T follicular helper cell (primary cell): ENCODE measurements at regions not wholly inside any gene's neighbourhood (a gene's known extent, or its start where the extent isn't known, plus 50 kb on each side); places are given as distances from the start of the nearest gene placed in this dataset.
"Not testable (repeated sequence)": the region's sequence is repeated elsewhere in the genome, so short reads cannot be mapped to it uniquely, and the experiment has no call there.

Experiments
- DNase-seq: peaks from one replicate; pipeline ENCODE4 v3.0.0-alpha.2; 2020; ENCODE audit warnings: low read depth

- no peak for DNase-seq
Observed at GRCh38 chr13:111623208-111623607, 302.8 kb downstream of the TEX29 start.

- DNase-seq, result no peak
Observed at GRCh38 chr13:111623743-111624505, 303.5 kb downstream of the TEX29 start.

- DNase-seq, result no peak
Observed at GRCh38 chr13:111625526-111626315, 305.3 kb downstream of the TEX29 start.

- DNase-seq, result no peak
Observed at GRCh38 chr13:111626371-111627305, 306.2 kb downstream of the TEX29 start.

GRCh38 chr13:111627596-111627995, 307.2 kb downstream of the TEX29 start:
- no peak for DNase-seq

- DNase-seq, result no peak
Observed at GRCh38 chr13:111629016-111629415, 308.6 kb downstream of the TEX29 start.

- no peak for DNase-seq
Observed at GRCh38 chr13:111629457-111629856, 309.0 kb downstream of the TEX29 start.

GRCh38 chr13:111629926-111630325, 309.5 kb downstream of the TEX29 start:
- DNase-seq, result no peak

GRCh38 chr13:111630406-111630805, 310.0 kb downstream of the TEX29 start:
- no peak for DNase-seq

- not testable (repeated sequence) for DNase-seq
Observed at GRCh38 chr13:111631271-111631670, 310.8 kb downstream of the TEX29 start.

- DNase-seq, result no peak
Observed at GRCh38 chr13:111632906-111633305, 312.5 kb downstream of the TEX29 start.

GRCh38 chr13:111633401-111633800, 313.0 kb downstream of the TEX29 start:
- no peak for DNase-seq

GRCh38 chr13:111634410-111634809, 314.0 kb downstream of the TEX29 start:
- no peak for DNase-seq

GRCh38 chr13:111636271-111636670, 315.8 kb downstream of the TEX29 start:
- DNase-seq, result no peak

GRCh38 chr13:111636804-111637203, 316.4 kb downstream of the TEX29 start:
- DNase-seq, result no peak

GRCh38 chr13:111637365-111637764, 316.9 kb downstream of the TEX29 start:
- no peak for DNase-seq

GRCh38 chr13:111638233-111638632, 317.8 kb downstream of the TEX29 start:
- no peak for DNase-seq

- DNase-seq, result no peak
Observed at GRCh38 chr13:111639196-111639705, 318.8 kb downstream of the TEX29 start.

GRCh38 chr13:111640006-111640405, 319.6 kb downstream of the TEX29 start:
- no peak for DNase-seq

GRCh38 chr13:111640476-111640875, 320.0 kb downstream of the TEX29 start:
- no peak for DNase-seq

- DNase-seq, result no peak
Observed at GRCh38 chr13:111642156-111642767, 321.8 kb downstream of the TEX29 start.
